HG02938 (cell line): ENCODE measurements at regions not wholly inside any gene's neighbourhood (a gene's known extent, or its start where the extent isn't known, plus 50 kb on each side); places are given as distances from the start of the nearest gene placed in this dataset.
"Not testable (repeated sequence)": the region's sequence is repeated elsewhere in the genome, so short reads cannot be mapped to it uniquely, and the experiment has no call there.

Source experiments
- ATAC-seq: cut with Tn5 transposase; IDR thresholded peaks from one replicate; pipeline ENCODE4 v1.9.1; 2021; ENCODE audit warnings: mild to moderate bottlenecking, moderate library complexity; ENCODE audit not compliant: unreplicated experiment

DNA sequence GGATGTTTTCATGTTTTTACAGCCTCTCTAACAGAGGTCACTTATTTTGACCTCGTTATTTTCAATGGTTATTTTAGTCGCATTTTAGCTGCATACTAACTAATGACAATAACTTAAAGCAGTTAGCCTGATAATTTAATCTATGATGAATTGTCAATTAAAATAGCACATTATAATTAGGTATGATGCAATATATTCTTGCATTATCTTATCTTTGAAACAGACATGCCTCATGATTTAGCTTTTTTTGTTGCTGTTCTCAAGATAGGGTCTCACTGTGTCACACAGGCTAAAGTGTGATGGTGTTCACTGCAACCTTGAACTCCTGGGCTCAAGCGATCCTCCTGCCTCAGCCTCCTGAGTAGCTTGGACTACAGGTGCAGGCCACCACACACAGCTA, 126.4 kb downstream of the KBTBD2 start:
- ATAC-seq: no peak

DNA sequence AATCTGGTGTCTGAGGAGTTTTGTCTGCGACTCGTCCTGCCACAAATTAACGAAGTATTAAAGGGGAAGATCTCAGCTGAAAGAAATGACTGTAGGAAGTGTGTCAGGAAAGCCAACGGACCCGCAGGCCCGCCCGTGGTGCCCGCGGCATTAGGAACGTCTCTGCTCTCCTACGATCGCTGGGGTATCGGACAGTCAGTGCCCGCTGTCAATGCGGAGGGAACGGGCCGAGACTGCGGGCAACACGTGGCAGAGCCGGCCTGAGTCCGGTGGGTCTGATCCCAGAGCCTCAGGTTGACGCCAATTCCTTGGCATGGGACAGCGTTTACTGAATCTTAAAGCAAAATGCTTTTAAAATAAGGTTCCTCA, 128.7 kb downstream of the KBTBD2 start:
- ATAC-seq: no peak

DNA sequence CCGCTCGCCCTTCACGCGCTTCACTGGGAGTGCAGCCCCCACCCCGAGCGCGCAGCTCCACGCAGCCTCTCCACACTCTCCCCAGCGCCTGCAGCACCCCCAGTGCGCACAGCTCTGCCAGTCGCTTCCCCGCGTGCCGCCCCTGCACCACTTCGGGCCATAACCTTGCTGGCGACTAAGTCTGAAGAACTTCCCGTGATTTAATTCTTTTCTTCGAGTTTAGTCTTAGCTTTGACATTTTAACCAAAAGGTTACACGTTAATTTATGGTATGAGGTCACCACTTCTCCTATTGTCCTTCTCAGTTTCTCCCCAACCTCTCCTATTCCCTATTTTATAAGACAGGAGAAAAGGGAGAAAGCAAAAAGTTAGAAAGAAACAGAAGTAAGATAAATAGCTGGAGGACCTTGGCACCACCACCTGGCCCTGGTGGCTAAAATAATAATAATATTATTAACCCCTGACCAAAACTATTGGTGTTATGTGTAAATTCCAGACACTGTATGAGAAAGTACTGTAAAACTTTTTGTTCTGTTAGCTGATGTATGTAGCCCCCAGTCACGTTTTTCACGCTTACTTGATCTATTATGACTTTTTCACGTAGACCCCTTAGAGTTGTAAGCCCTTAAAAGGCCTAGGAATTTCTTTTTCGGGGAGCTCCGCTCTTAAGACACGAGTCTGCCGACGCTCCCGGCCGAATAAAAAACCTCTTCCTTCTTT, 129.2 kb downstream of the KBTBD2 start:
- ATAC-seq: not testable (repeated sequence)

DNA sequence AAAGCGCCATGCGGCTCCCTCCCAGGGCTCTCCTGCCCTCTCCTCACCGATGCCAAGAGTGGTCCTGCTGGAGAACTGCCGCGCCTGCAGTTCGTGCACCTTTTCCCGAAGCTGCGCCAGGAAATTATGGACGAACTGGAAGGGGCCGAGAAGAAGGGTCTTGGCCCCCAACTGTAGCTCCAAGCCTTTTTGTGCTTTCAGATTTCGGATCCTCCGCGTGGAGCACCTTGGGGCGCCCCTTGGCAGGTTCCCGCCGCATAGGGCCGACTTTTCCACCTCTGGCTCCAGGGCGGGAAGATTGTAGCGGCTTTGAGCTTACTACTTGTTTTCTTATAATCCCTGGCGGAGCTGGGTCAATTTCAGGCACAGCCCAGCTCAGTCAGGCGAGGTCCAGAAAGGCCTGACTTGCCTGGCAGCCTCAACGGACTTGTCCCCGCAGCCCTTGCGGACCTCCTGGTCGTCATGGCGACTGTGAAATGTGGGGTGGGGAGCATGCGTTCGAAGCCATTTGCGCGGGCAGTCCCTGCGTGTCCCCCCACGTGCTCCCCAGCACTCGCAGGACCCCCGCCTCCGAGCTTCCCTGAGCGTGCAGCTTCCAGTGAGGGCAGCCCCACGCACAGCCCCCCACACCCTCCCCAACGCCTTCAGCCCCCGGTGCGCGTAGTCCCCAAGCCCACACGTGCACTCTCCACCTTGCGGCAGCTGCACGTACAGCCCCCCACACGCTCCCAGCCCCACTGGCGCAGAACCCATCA, 129.9 kb downstream of the KBTBD2 start:
- no peak for ATAC-seq

DNA sequence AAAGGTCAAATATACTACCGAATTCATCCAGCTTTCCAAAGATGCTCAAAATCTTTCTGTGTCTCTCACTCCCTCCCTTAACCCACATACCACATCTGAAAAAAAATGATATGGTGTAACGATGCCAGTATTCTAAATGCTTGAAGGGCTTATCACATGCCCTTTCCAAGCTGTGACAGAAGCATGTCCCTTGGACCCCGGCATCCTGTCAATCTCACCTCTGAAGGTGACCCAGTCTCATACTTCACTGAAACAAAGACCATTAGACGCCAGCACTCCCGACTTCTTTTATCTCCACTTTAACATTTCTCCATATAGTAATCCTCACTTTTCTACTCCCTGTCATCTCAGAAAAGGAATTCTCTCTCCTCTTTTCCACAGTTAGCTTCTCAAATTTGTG, 130.8 kb downstream of the KBTBD2 start:
- ATAC-seq: not testable (repeated sequence)

DNA sequence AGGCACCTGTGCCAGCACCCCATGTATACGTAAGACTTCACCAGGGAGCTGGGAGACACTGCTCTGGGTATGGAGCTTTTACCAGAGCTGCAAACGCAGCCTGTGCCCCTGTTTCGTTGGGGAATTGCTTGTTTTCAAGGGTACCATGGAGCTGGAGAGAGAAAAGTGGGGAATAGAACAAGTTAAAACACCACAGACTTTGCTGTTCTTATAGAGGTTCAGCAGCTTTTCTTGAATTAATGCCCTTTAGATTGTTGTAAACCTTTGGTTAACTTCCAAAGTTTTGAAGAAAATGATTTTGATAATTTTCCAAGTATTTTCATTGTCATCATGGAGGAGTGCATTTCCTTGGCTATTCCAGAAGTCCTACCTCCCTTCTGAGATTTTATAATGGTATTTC, 131.7 kb downstream of the KBTBD2 start:
- not testable (repeated sequence) for ATAC-seq

DNA sequence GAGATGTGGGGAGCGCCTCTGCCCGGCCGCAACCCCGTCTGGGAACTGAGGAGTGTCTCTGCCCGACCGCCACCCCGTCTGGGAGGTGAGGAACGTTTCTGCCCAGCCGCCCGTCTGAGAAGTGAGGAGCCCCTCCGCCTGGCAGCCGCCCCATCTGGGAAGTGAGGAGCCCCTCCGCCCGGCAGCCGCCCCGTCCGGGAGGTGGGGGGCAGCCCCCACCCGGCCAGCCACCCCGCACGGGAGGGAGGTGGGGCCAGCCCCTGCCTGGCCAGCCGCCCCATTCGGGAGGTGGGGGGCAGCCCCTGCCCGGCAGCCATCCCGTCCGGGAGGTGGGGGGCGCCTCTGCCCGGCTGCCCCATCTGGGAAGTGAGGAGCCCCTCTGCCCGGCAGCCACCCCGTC, 137.7 kb downstream of the KBTBD2 start:
- not testable (repeated sequence) for ATAC-seq

DNA sequence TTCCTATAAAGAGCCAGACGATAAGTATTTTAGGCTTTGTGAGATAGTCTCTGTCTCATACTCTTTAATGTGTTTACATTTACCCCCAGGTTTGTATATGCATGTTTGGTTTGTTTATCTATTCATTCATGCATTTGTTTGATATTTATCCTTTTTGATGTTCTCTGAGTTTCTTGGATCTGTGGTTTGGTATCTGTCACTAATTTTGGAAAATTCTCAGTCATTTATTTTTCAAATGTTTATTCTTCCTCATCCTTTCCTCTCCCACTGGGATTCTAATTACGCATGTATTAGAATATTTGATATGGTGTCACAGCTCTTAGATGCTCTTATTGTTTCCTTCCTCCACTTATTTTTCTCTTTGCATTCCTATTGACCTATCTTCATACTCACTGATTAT, 143.2 kb downstream of the KBTBD2 start:
- not testable (repeated sequence) for ATAC-seq

DNA sequence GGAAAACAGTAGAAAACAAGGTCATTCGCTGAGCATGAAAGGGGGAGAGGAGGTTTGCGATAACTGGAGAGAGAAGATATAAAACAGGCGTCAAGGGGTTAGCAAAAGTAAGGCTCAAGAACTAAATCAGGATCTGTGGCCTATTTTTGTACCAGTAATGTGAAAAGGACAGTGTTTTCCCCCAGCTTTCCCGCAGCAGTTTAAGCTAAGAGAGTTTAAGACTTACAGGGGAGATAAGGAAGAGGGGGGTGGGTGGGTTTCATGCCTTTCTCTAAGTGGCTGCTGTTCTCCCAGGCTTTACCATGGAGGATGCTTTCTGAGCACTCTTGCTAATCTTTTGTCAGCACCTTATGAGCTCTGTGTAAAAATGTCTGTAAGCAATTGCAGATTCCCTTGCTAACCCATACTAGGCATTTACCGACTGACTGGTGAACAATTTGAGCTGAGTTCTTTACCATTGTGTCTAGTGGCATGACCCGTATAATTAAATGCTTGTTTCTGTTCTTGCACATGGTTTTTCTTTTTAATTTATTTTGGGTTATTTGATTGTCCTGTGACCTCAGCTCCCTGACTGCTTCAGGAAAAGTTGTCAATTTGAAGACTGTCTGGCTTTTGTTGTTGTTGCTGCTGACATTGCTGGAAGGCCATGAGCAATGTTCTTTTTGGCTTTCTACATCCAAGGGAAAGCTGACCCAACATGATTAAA, 144.0 kb downstream of the KBTBD2 start:
- not testable (repeated sequence) for ATAC-seq

DNA sequence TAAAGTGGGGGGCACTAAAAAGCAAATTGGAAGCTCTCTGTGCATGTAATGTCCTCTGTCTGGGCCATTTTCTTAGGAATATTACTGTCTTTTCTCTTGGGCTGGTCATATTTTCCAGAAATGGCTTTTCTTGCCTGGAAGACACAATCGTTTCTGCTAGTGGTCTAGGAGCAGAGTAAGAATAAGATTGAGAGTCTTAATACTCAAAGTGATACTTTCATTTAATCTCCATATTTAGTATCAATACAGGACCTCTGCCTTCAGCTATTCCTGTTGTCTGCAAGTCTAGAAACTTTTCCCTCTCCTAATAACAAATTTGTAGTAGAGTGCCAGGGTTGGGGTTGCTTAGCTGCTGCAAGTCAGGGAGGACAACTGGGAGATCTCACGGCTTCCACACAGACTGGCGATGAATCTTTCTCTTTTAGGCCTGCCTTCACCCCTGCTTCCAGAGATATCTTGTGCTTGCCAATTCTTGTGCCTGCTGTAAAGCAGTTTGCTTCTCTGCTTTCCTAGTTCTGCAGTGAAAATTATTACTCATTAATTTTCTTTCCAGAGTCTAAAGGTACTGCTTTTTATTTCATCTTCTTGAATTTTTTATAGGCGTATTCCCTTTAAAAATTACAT, 149.6 kb downstream of the KBTBD2 start:
- not testable (repeated sequence) for ATAC-seq

GRCh38 chr7:32739749-32740148, 151.8 kb downstream of the KBTBD2 start:
- ATAC-seq: not testable (repeated sequence)

DNA sequence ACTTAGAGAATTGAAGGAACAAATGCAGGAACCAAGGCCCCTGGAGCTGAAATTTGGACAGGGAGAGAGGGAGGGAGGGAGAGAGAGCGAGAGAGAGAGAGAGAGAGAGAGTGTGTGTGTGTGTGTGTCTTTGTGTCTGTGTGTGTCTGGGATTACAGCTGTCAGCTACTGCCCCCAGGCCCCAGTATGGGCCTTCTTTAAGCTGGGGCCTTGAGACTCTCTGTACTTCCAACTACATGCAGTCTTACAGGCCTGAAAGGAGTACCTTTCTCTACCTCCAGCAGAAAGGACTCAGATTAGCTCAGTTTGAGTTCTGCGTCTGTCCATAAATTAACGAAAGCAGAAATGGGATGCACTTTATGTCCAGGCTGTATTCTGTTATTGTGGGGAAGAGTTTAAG, 153.2 kb downstream of the KBTBD2 start:
- ATAC-seq: not testable (repeated sequence)

- not testable (repeated sequence) for ATAC-seq
Observed at GRCh38 chr7:32732767-32733166, 158.8 kb downstream of the KBTBD2 start.

DNA sequence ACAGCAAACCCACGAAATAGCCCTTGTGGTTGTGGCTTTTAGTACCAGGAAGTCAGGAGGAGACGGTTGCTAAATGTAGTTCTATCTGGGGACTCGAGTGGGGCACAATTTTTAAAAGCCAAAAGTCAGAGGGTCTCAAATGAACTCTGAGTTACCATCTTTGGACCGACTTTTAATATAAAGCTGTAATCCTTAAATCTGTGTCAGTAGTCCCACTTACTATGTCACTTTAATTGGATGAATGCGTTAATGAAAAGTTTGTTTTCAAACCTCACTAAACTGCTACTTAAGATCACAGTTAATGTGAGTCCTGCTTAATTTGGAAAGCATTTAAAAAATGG, 162.3 kb downstream of the KBTBD2 start:
- not testable (repeated sequence) for ATAC-seq

- peak; percentile 81 for ATAC-seq
Observed at GRCh38 chr7:32728412-32729334, 162.9 kb downstream of the KBTBD2 start.

GRCh38 chr7:32727483-32728411, 163.8 kb downstream of the KBTBD2 start:
- ATAC-seq: peak; percentile 57

DNA sequence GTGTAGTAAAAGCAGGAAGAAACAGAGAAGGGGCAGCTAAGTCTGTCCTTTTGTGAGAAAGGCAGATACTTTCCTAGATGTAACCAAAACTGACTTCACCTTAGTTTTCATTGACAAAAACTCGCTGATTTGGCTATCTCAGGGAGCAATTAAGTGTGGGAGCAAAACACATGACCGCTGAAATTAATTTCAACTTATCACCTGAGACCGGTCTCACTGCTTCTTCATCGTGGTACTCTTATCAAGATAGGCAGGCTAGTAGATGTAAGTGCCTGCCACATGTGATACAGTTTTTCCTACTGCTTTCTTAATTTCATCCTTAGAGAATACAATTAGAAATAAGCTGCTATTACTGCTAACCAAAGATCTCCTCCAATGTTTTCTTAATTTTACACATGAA, 168.7 kb downstream of the KBTBD2 start:
- ATAC-seq: not testable (repeated sequence)

DNA sequence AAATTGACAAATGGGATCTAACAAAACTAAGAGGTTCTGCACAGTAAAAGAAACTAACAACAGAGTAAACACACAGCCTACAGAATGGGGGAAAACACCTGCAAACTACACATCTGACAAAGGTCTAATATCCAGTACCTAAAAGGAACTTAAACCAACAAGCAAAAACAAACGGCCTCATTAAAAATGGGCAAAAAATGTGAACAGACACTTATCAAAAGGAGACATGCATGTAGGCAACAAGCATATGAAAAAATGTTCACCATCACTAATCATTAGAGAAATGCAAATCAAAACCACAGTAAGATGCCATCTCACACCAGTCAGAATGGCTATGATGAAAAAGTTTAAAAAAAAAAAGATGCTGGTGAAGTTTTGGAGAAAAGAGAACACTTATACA, 197.4 kb downstream of the KBTBD2 start:
- no peak for ATAC-seq
